GM13977 (cell line): ENCODE measurements at regions not wholly inside any gene's neighbourhood (a gene's known extent, or its start where the extent isn't known, plus 50 kb on each side); places are given as distances from the start of the nearest gene placed in this dataset.

Experiments used
- DNase-seq: peaks from one replicate; pipeline ENCODE4 v3.0.0; 2012; ENCODE audit warnings: low spot score
- CTCF ChIP-seq: IDR thresholded peaks from 2 replicates; pipeline ENCODE4 v1.5.1; 2012; ENCODE audit warnings: mild to moderate bottlenecking, control low read depth; ENCODE audit not compliant: insufficient read depth; ENCODE audit errors: extremely low read depth, missing control alignments
- in situ Hi-C: fragments of 300-500 bp; cut with MboI; formaldehyde crosslinking; loops from one replicate; pipeline ENCODE4 v1.12.0; 2022; ENCODE audit warnings: low sequenced_read_pairs, low pct_unique_long_range_greater_than_20kb, mixed read lengths, inconsistent platforms; ENCODE audit not compliant: unreplicated experiment

- in situ Hi-C loops: no loop called here
- no peak for TF ChIP-seq CTCF
- DNase-seq: no peak
These were observed 91.0 kb upstream of the TAS2R1 start for GRCh38 chr5:9721161-9721560.

- in situ Hi-C loops: no loop called here
- TF ChIP-seq CTCF: no peak
- DNase-seq: no peak
These were observed 90.2 kb upstream of the TAS2R1 start for GRCh38 chr5:9720361-9720760.

GRCh38 chr5:9716838-9717281 lies 86.7 kb upstream of the TAS2R1 start:
- no peak for TF ChIP-seq CTCF
- no peak for DNase-seq
- in situ Hi-C loops: no loop called here

GRCh38 chr5:9715891-9716335 lies 85.8 kb upstream of the TAS2R1 start:
- no peak for DNase-seq
- TF ChIP-seq CTCF: no peak
- in situ Hi-C loops: no loop called here

GRCh38 chr5:9713959-9714586 lies 83.9 kb upstream of the TAS2R1 start:
- no peak for DNase-seq
- no peak for TF ChIP-seq CTCF
- in situ Hi-C loops: no loop called here

GRCh38 chr5:9713356-9713755 lies 83.2 kb upstream of the TAS2R1 start:
- DNase-seq: no peak
- in situ Hi-C loops: no loop called here
- TF ChIP-seq CTCF: no peak
